Spinal cord (tissue), 9 donors: ENCODE measurements at regions not wholly inside any gene's neighbourhood (a gene's known extent, or its start where the extent isn't known, plus 50 kb on each side); places are given as distances from the start of the nearest gene placed in this dataset.

Experiments used
- DNase-seq, 6 donors: peaks; one replicate each; pipeline versions ENCODE4 v3.0.0 to v3.0.0-alpha.2; 2013 to 2015; ENCODE audit warnings: low spot score in 6 of 6, low read depth in 4 of 6
- H3K27ac ChIP-seq: one replicate; pipeline ENCODE4 v1.5.1; 2013; ENCODE audit warnings: low read depth, low read length, control low read depth
- H3K27me3 ChIP-seq: one replicate; pipeline ENCODE4 v1.6.1; 2013; ENCODE audit warnings: low read length; ENCODE audit not compliant: control insufficient read depth, insufficient read depth
- H3K36me3 ChIP-seq: one replicate; pipeline ENCODE4 v1.6.1; 2013; ENCODE audit warnings: low read length; ENCODE audit not compliant: control insufficient read depth, insufficient read depth
- H3K4me1 ChIP-seq: one replicate; pipeline ENCODE4 v1.6.1; 2013; ENCODE audit warnings: low read length; ENCODE audit not compliant: control insufficient read depth, insufficient read depth
- H3K4me3 ChIP-seq: one replicate; pipeline ENCODE4 v1.5.1; 2013; ENCODE audit warnings: low read depth, low read length, control low read depth
- H3K9me3 ChIP-seq: one replicate; pipeline ENCODE4 v1.6.1; 2013; ENCODE audit warnings: low read length; ENCODE audit not compliant: control insufficient read depth, insufficient read depth
- WGBS: methylation state at CpG from one replicate; pipeline ENCODE4 v1.1.5; 2013; ENCODE audit warnings: missing lambda C conversion rate; ENCODE audit not compliant: insufficient coverage; 5-methylcytosine and 5-hydroxymethylcytosine counted together
- donor health status: healthy.

DNA sequence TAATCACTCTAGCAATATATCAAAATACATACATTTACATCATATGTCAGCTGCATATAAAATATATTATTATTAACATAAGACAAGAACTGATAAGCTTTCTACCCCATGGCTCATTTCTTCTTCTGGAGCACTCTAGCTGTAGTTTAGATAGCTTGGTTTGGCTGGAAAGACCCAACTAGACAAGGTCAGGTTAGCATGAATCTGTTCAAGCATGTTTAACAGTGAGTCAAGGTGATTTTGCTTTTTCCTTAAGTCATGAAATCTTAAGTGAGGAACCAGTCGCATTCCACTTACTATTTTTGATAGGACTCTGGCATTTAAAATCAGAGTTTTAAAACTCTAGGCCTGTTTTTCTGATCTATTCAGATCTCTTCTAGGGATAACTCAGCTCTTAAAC is 157.0 kb upstream of the PDGFD start:
- H3K4me3 ChIP-seq = no peak overlapping the region
- no peaks in the 10 kb centered on the region for H3K36me3 ChIP-seq
- no peaks in the 10 kb centered on the region for H3K27me3 ChIP-seq
- WGBS = no CpG with 5 or more reads among the region's 1 CpG
- H3K4me1 ChIP-seq = no peaks in the 10 kb centered on the region
- H3K9me3 ChIP-seq = no peaks in the 10 kb centered on the region
- no peak overlapping the region for H3K27ac ChIP-seq
- no peak for DNase-seq

GRCh38 chr11:104320097-104320496 is 156.2 kb upstream of the PDGFD start:
- DNase-seq = no peak
- Histone ChIP-seq H3K27me3 (no peaks in the 10 kb centered on the region), H3K4me3 (no peak overlapping the region), H3K4me1 (no peaks in the 10 kb centered on the region), H3K36me3 (no peaks in the 10 kb centered on the region), H3K27ac (no peak overlapping the region), H3K9me3 (no peaks in the 10 kb centered on the region)

GRCh38 chr11:104319396-104319795 is 155.4 kb upstream of the PDGFD start:
- no peaks in the 10 kb centered on the region for H3K4me1 ChIP-seq
- H3K36me3 ChIP-seq = no peaks in the 10 kb centered on the region
- H3K27ac ChIP-seq = no peak overlapping the region
- DNase-seq = no peak
- no peak overlapping the region for H3K4me3 ChIP-seq
- H3K9me3 ChIP-seq = no peaks in the 10 kb centered on the region
- no peaks in the 10 kb centered on the region for H3K27me3 ChIP-seq
- 86% methylated on average over 1 of the region's 4 CpGs for WGBS

- no peak for DNase-seq
- Histone ChIP-seq H3K9me3 (no peaks in the 10 kb centered on the region), H3K4me1 (no peaks in the 10 kb centered on the region), H3K27me3 (no peaks in the 10 kb centered on the region), H3K36me3 (no peaks in the 10 kb centered on the region), H3K27ac (no peak overlapping the region), H3K4me3 (no peak overlapping the region)
- WGBS = no CpG with 5 or more reads among the region's 2 CpGs
Measured at GRCh38 chr11:104306862-104307474, 143.0 kb upstream of the PDGFD start.

DNA sequence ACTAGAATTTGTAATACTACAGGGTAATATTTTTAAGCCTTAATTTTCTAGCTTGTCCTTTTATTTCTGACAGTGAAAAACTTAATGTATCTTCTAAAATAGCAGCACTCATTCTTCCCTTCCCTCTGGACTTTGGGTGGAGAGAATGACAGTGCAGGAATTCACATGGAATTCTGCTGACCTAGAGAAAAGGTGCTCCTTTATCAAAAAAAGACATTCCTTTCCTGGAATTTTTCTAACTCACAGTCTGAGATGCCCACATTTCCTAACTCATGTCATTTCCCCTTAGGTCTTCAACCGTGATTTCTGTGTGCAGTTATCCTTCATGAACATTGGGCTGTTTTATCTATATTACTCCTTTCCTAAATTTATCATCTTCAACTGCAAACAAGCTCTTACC is 137.8 kb upstream of the PDGFD start:
- Histone ChIP-seq H3K9me3 (no peaks in the 10 kb centered on the region), H3K4me1 (no peaks in the 10 kb centered on the region), H3K27me3 (no peaks in the 10 kb centered on the region), H3K36me3 (no peaks in the 10 kb centered on the region), H3K4me3 (no peak overlapping the region), H3K27ac (no peak overlapping the region)
- DNase-seq = no peak
- no CpG with 5 or more reads among the region's 1 CpG for WGBS

GRCh38 chr11:104291646-104292045 is 127.7 kb upstream of the PDGFD start:
- no peaks in the 10 kb centered on the region for H3K27me3 ChIP-seq
- no peaks in the 10 kb centered on the region for H3K4me1 ChIP-seq
- H3K9me3 ChIP-seq = no peaks in the 10 kb centered on the region
- no peak overlapping the region for H3K27ac ChIP-seq
- H3K36me3 ChIP-seq = no peaks in the 10 kb centered on the region
- H3K4me3 ChIP-seq = no peak overlapping the region
- WGBS = no CpG with 5 or more reads among the region's 2 CpGs
- no peak for DNase-seq

GRCh38 chr11:104286129-104286528 is 122.2 kb upstream of the PDGFD start:
- WGBS = no CpG with 5 or more reads among the region's 1 CpG
- Histone ChIP-seq H3K4me3 (no peak overlapping the region), H3K4me1 (no peaks in the 10 kb centered on the region)

GRCh38 chr11:104279587-104279986 is 115.6 kb upstream of the PDGFD start:
- H3K27ac ChIP-seq = no peak overlapping the region
- no peaks in the 10 kb centered on the region for H3K27me3 ChIP-seq
- H3K36me3 ChIP-seq = no peaks in the 10 kb centered on the region
- no peaks in the 10 kb centered on the region for H3K9me3 ChIP-seq
- no peaks in the 10 kb centered on the region for H3K4me1 ChIP-seq
- DNase-seq = no peak
- no peak overlapping the region for H3K4me3 ChIP-seq

More at GRCh38 chr11:104286129-104286528, 122.2 kb upstream of the PDGFD start:
- Histone ChIP-seq H3K27ac (no peak overlapping the region), H3K9me3 (no peaks in the 10 kb centered on the region), H3K27me3 (no peaks in the 10 kb centered on the region), H3K36me3 (no peaks in the 10 kb centered on the region)
- DNase-seq = no peak

DNA sequence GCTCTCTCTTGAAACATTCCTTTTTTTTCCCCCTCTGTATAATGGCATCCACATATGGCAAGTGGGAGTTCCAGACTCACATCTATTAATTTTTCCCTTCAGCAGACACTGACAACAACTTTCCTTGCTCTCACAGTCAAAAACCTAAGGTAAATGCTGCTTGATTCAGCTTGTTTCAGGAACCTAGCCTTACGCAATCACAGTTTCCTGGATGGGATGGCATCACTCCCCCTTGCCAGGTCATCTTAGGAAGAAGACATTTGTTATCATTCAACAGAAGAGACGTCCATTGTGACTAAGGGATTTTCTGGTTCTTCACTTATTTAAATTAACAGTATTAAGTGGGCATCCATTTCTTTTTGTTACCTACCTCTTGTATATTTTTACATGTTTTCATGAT is 112.0 kb upstream of the PDGFD start:
- H3K4me3 ChIP-seq = no peak overlapping the region
- no peaks in the 10 kb centered on the region for H3K9me3 ChIP-seq
- H3K4me1 ChIP-seq = no peaks in the 10 kb centered on the region
- H3K27ac ChIP-seq = no peak overlapping the region
- no peaks in the 10 kb centered on the region for H3K27me3 ChIP-seq
- H3K36me3 ChIP-seq = no peaks in the 10 kb centered on the region
- DNase-seq = no peak
- WGBS = no CpG with 5 or more reads among the region's 2 CpGs

DNA sequence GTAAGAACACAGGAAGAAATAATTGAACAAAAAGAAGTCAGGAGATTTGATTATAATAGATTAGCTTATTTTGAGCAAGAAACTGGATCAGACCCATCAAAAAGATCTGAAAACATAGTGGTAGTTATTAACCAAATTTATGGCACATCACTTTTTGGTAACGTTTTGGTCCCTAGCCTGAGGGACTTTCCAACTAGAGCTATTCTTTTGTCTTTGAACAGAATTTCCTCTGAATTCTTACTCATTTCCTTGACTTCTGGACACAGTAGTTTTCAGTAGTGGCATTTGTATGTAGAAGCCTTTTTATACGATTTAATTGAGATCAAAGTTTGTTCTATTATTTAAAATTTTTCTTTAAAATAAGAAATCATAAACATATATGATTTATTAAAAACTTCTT is 96.5 kb upstream of the PDGFD start:
- DNase-seq = no peak
- no peaks in the 10 kb centered on the region for H3K9me3 ChIP-seq
- H3K4me1 ChIP-seq = no peaks in the 10 kb centered on the region
- no peaks in the 10 kb centered on the region for H3K36me3 ChIP-seq
- H3K27me3 ChIP-seq = no peaks in the 10 kb centered on the region
- no CpG with 5 or more reads among the region's 2 CpGs for WGBS
- no peak overlapping the region for H3K27ac ChIP-seq
- H3K4me3 ChIP-seq = no peak overlapping the region
